Coronary artery (tissue), 2 donors: ENCODE measurements at regions not wholly inside any gene's neighbourhood (a gene's known extent, or its start where the extent isn't known, plus 50 kb on each side); places are given as distances from the start of the nearest gene placed in this dataset.
"Not testable (repeated sequence)": the region's sequence is repeated elsewhere in the genome, so short reads cannot be mapped to it uniquely, and the experiment has no call there.

Experiments used
- DNase-seq: peaks from one replicate; pipeline ENCODE4 v3.0.0-alpha.2; 2017; ENCODE audit warnings: low spot score
- H3K27ac ChIP-seq, 2 donors: fragments of 200-600 bp; sonication (generic); one replicate each; pipeline ENCODE4 v1.5.1; 2016 to 2019
- H3K4me3 ChIP-seq: fragments of 200-600 bp; sonication (generic); 2 replicates; pipeline ENCODE4 v1.5.1; 2016; ENCODE audit warnings: mild to moderate bottlenecking, moderate library complexity
- TF ChIP-seq, protein P1 (sequence below): fragments of 200-600 bp; sonication (generic); IDR thresholded peaks from one replicate; pipeline ENCODE4 v1.5.1; 2019; ENCODE audit warnings: antibody characterized with exemption

DNA sequence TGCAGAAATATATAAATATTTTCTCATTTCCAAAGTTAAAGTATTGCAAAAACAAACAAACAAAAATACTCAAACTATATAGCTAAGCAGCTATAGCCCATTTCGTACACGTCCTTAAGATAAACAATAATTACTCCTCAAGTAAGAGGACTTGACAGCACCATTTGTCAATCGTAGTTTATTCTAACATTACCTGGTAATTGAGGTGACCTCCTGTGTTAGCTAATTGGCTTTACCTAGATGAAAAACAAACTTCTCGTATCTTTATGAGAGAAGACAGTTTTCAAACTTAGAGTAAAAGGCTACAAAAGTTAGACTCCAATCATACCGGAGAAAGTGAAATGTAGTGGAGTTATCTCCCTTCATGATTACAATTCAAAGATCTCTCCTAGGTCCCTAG lies 1876.1 kb upstream of the PCDH20 start:
- DNase-seq, result no peak
- H3K27ac ChIP-seq, result no peak overlapping the region
- TF ChIP-seq, protein P1, sequence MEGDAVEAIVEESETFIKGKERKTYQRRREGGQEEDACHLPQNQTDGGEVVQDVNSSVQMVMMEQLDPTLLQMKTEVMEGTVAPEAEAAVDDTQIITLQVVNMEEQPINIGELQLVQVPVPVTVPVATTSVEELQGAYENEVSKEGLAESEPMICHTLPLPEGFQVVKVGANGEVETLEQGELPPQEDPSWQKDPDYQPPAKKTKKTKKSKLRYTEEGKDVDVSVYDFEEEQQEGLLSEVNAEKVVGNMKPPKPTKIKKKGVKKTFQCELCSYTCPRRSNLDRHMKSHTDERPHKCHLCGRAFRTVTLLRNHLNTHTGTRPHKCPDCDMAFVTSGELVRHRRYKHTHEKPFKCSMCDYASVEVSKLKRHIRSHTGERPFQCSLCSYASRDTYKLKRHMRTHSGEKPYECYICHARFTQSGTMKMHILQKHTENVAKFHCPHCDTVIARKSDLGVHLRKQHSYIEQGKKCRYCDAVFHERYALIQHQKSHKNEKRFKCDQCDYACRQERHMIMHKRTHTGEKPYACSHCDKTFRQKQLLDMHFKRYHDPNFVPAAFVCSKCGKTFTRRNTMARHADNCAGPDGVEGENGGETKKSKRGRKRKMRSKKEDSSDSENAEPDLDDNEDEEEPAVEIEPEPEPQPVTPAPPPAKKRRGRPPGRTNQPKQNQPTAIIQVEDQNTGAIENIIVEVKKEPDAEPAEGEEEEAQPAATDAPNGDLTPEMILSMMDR, result no peak
- no peak overlapping the region for H3K4me3 ChIP-seq

DNA sequence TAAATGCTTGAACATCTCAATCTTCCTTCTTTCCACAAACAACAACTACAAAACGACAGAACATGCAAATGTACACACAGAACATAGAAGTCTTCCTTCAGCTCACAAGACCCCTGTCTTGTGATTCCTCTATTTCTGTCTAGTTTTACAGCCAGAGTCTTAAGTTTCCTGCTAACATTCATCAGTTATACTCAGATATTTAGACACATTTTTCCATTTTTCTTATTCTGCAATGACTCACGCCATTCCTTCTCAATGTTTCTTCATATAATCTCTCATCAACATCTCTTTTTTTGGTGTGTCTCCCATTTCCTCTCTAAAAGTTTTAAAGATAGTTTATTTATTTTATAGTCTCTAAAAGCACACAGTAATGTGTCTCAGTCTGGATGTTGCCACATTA lies 1872.9 kb upstream of the PCDH20 start:
- Histone ChIP-seq H3K4me3 (no peak overlapping the region), H3K27ac (no peak overlapping the region)
- DNase-seq, result no peak
- TF ChIP-seq, protein P1, result no peak

DNA sequence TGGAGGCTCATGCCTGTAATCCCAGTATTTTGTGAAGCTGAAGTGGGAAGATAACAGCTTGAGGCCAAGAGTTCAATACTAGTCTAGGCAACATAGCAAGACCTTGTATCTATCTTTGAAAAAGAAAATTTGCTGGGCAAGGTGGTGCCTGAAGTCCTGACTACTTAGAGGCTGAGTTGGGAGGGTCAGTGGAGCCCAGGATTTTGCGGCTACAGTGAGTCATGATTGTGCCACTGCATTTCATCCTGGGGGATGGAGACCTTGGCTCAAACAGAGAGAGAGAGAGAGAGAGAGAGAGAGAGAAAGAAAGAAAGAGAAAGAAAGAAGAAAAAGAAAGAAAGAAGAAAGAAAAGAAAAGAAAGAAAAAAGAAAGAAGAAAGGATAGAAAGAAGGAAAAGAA lies 1872.3 kb upstream of the PCDH20 start:
- DNase-seq, result no peak
- TF ChIP-seq, protein P1, result no peak
- no peak overlapping the region for H3K27ac ChIP-seq
- H3K4me3 ChIP-seq, result no peak overlapping the region

DNA sequence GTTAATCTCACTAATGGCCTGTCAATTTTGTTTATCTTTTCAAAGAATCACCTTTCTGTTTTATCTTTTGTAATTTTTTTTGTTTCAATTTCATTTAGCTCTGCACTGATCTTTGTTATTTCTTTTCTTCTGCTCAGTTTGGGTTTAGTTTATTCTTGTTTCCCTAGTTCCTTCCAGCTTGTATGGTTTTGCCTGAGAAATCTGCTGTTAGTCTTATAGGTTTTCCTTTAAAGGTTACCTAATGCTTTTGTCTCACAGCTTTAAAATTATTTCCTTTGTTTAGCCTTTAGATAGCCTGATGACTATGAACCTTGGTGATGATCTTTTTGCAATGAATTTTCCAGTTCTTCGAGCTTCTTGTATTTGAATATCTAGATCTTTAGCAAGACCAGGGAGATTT lies 1869.8 kb upstream of the PCDH20 start:
- TF ChIP-seq, protein P1, result no peak
- DNase-seq, result no peak
- H3K4me3 ChIP-seq, result no peak overlapping the region
- H3K27ac ChIP-seq, result no peak overlapping the region

DNA sequence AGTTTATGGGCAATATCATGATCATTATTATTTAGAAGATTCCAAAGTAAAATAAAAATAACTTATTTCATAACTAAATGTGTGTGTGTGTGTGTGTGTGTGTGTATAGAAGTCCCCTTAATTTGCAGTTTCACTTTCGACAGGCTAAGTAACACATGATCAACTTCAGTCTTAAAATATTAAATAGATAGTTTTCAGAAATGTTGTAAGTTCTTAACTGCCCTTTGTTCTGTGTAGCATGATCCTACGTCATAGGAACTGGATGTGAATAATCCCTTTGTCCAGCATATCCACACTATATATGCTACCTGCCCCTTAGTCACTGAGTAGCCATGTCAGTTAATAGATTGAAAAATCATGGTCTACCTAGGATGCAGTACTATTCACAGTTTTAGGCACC lies 1863.5 kb upstream of the PCDH20 start:
- Histone ChIP-seq H3K4me3 (no peak overlapping the region), H3K27ac (no peak overlapping the region)
- TF ChIP-seq, protein P1, result no peak
- no peak for DNase-seq

DNA sequence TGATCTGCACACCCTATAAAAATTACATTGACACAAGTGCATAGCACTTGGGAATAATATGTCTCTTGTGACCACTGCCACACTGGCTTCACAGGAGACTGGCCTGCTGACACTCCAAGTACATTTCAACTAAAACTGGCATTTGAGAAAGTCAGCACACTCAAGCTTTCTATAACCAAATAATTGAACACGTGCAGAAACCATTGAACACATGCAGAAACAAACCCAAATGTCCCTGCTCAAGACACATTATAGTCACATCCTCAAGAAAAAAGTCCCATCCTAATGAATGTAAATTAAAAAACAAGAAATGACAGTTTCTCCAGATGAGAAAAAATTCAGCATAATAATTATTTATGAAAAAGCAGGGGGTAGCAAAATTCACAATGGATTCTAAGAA lies 1859.1 kb upstream of the PCDH20 start:
- TF ChIP-seq, protein P1, result no peak
- no peak for DNase-seq
- Histone ChIP-seq H3K27ac (no peak overlapping the region), H3K4me3 (no peak overlapping the region)

DNA sequence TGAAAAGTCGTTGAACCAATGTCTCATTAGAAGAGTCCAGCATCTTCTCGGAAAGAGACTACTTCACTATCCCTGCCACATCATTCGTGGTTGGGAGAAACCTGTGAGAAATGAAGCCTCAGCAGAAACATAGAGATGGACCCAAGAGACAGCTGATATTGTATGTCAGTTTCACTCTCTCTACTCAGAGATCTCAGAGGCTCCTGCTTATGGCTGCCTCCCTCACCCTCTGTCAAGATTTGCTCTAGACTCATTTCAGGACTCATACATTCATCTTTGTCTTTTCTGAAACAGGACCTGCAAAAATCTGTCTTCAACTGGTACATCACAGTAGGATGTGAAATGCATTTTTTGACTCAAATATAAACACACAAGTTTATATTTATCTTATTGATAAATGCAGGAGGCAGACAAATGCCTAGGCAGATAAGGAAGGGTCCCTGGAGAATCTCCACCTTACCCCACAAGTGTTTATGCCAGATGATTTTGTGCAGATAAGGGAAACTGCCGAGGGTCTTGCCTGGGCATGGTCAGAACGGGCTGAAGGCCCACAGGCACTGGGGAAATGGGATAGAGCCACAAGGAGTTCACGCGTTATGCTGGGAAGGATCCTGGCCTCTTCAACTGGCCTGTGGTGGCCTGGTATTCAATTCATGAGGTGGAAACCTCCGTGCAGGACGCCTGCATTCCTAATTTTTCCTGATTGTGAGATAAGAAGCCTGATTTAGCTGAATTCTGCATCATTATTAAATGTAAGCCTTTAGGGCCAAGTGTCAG lies 1834.0 kb upstream of the PCDH20 start:
- TF ChIP-seq, protein P1, result no peak
- Histone ChIP-seq H3K27ac (no peak overlapping the region), H3K4me3 (no peak overlapping the region)
- DNase-seq, result no peak

DNA sequence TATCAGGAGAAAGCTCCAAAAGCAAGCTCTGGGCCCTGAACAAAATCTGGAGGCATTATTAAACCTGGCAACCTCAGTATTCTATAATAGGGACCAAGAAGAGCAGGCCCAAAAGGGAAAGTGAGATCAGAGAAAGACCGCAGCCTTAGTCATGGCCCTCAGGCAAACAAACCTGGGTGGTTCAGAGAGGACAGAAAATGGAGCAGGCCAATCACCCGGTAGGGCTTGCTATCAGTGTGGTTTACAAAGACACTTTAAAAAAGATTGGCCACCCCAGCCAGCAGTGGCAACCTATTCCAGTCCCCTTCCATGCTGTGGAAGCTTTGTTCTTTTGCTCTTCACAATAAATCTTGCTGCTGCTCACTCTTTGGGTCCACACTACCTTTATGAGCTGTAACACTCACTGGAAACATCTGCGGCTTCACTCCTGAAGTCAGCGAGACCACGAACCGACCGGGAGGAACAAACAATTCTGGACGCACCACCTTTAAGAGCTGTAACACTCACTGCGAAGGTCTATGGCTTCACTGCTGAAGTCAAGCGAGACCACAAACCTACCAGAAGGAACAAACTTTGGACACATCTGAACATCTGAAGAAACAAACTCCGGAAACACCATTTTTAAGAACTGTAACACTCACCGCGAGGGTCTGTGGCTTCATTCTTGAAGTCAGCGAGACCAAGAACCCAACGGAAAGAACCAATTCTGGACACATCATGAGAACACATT lies 1821.2 kb upstream of the PCDH20 start:
- H3K4me3 ChIP-seq, DNase-seq, H3K27ac ChIP-seq: not testable (repeated sequence)

DNA sequence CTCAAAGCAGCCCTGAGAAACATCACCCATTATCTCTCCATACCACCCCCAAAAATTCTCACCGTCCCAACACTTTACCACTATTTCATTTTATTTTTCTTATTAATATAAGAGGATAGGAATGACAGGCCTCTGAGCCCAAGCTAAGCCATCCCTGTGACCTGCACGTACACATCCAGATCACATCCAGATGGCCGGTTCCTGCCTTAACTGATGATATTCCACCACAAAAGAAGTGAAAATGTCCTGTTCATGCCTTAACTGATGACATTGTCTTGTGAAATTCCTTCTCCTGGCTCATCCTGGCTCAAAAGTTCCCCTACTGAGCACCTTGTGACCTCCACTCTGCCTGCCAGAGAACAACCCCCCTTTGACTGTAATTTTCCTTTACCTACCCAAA lies 1802.9 kb upstream of the PCDH20 start:
- H3K4me3 ChIP-seq, H3K27ac ChIP-seq: not testable (repeated sequence)
- DNase-seq, result peak; percentile 38
